HCT116 (cell line): ENCODE measurements at regions not wholly inside any gene's neighbourhood (a gene's known extent, or its start where the extent isn't known, plus 50 kb on each side); places are given as distances from the start of the nearest gene placed in this dataset.

Experiments used
- ATAC-seq: fragments of 200-7000 bp; cut with Tn5 transposase; 2 replicates; pipeline ENCODE4 v1.9.1; 2020; ENCODE audit warnings: mild to moderate bottlenecking, moderate library complexity
- BruUV-seq: library from RNA; stranded (reverse); fragments of 400-500 nt; replicated peaks from 2 replicates; lab custom pipeline; 2021; lab: Mats Ljungman, UMichigan
- CTCF ChIA-PET: fragments of 300-600 bp; sonication (Branson Sonifier 250); formaldehyde crosslinking; loops from one replicate; lab custom pipeline; 2021; ENCODE audit warnings: antibody characterized with exemption; lab: Charles Lee
- POLR2A ChIA-PET: fragments of 300-600, 350-600 bp; sonication (Branson Sonifier 250); formaldehyde crosslinking; loops from one replicate; lab custom pipeline; 2021; ENCODE audit warnings: antibody characterized with exemption; lab: Charles Lee
- RAD21 ChIA-PET, 2 experiments: fragments of 300-600 bp; sonication (Branson Sonifier 250); formaldehyde crosslinking; loops; one replicate each; lab custom pipeline; 2023; ENCODE audit warnings: low total read pairs in 2 of 2; ENCODE audit not compliant: uncharacterized antibody in 2 of 2, unreplicated experiment in 2 of 2, low non-redundant PET in 1 of 2; lab: Charles Lee
- DNase-seq: peaks from one replicate; pipeline ENCODE4 v3.0.0-alpha.2; 2010; ENCODE audit warnings: low read depth, low spot score
- H2AFZ ChIP-seq: fragments of 200-600 bp; shearing (Covaris generic), sonication (generic); 2 replicates; pipeline ENCODE4 v1.6.1; 2017; ENCODE audit warnings: low read depth, mixed run types, mixed read lengths, antibody characterized with exemption, low read length; ENCODE audit not compliant: poor library complexity, severe bottlenecking
- H3K27ac ChIP-seq: 2 replicates; pipeline ENCODE4 v1.5.1; 2012; ENCODE audit warnings: low read depth, low read length
- H3K27me3 ChIP-seq: fragments of 200-600 bp; sonication (generic); 2 replicates; pipeline ENCODE4 v1.6.1; 2016; ENCODE audit warnings: mixed run types, low read length, mixed read lengths; ENCODE audit not compliant: insufficient read depth
- H3K36me3 ChIP-seq, 2 experiments: fragments of 200-500 bp in 1 of 2; fragments of 200-600 bp in 1 of 2; sonication (Bioruptor generic) in 1 of 2; sonication (generic) in 1 of 2; 2 replicates each; pipeline versions ENCODE4 v1.5.1 to v1.6.1; 2014 to 2016; ENCODE audit warnings: low read length in 2 of 2, inconsistent platforms in 1 of 2, mixed read lengths in 1 of 2, mixed run types in 1 of 2; ENCODE audit not compliant: insufficient read depth in 2 of 2, control insufficient read depth in 1 of 2
- H3K4me1 ChIP-seq, 2 experiments: fragments of 200-600 bp in 1 of 2; sonication (generic) in 1 of 2; 2 replicates each; pipeline versions ENCODE4 v1.5.1 to v1.6.1; 2012 to 2017; ENCODE audit warnings: low read length in 2 of 2, inconsistent platforms in 1 of 2, mild to moderate bottlenecking in 1 of 2, mixed read lengths in 1 of 2, mixed run types in 1 of 2, moderate library complexity in 1 of 2; ENCODE audit not compliant: insufficient read depth in 2 of 2, control insufficient read depth in 1 of 2
- H3K4me2 ChIP-seq: fragments of 200-600 bp; sonication (generic); 2 replicates; pipeline ENCODE4 v1.6.1; 2017; ENCODE audit warnings: mixed run types, low read length, mixed read lengths
- H3K4me3 ChIP-seq, 2 experiments: fragments of 200-600 bp in 1 of 2; sonication (generic) in 1 of 2; replicated peaks in 1 of 2; 2 replicates each; pipeline ENCODE4 v1.5.1; 2011 to 2016; ENCODE audit warnings: low read length in 2 of 2, control low read depth in 1 of 2, low read depth in 1 of 2, mild to moderate bottlenecking in 1 of 2, mixed read lengths in 1 of 2, mixed run types in 1 of 2
- H3K79me2 ChIP-seq: fragments of 200-600 bp; sonication (generic); 2 replicates; pipeline ENCODE4 v1.6.1; 2017; ENCODE audit warnings: mild to moderate bottlenecking, mixed run types, low read length, moderate library complexity, mixed read lengths; ENCODE audit not compliant: insufficient read depth
- H3K9ac ChIP-seq: fragments of 200-600 bp; sonication (generic); 2 replicates; pipeline ENCODE4 v1.6.1; 2016; ENCODE audit warnings: low read length, mixed read lengths
- H3K9me2 ChIP-seq: fragments of 200-600 bp; sonication (generic), shearing (Covaris generic); 2 replicates; pipeline ENCODE4 v1.6.1; 2017; ENCODE audit warnings: mixed run types, mild to moderate bottlenecking, moderate library complexity; ENCODE audit not compliant: insufficient read depth
- H3K9me3 ChIP-seq, 2 experiments: fragments of 200-500 bp in 1 of 2; fragments of 200-600 bp in 1 of 2; sonication (Bioruptor generic) in 1 of 2; sonication (generic) in 1 of 2; 2 replicates each; pipeline ENCODE4 v1.6.1; 2014 to 2017; ENCODE audit warnings: low read length in 2 of 2, mixed read lengths in 2 of 2, inconsistent platforms in 1 of 2, low read depth in 1 of 2, mild to moderate bottlenecking in 1 of 2, mixed run types in 1 of 2, moderate library complexity in 1 of 2; ENCODE audit not compliant: control insufficient read depth in 1 of 2, insufficient read depth in 1 of 2
- H4K20me1 ChIP-seq: fragments of 200-600 bp; sonication (generic), shearing (Covaris generic); 2 replicates; pipeline ENCODE4 v1.6.1; 2017; ENCODE audit warnings: mixed run types, mild to moderate bottlenecking, moderate library complexity; ENCODE audit not compliant: insufficient read depth
- CEBPB ChIP-seq: IDR thresholded peaks from 2 replicates; pipeline ENCODE4 v1.6.1; 2012; ENCODE audit warnings: low read depth
- EGR1 ChIP-seq: IDR thresholded peaks from 2 replicates; pipeline ENCODE4 v1.6.1; 2012; ENCODE audit warnings: low read depth
- ELF1 ChIP-seq: IDR thresholded peaks from 2 replicates; pipeline ENCODE4 v1.6.1; 2012; ENCODE audit warnings: low read depth, borderline replicate concordance
- EZH2 ChIP-seq: fragments of 200-600 bp; sonication (generic); IDR thresholded peaks from 2 replicates; pipeline ENCODE4 v1.6.1; 2017; ENCODE audit warnings: antibody characterized with exemption, mixed run types
- EZH2phosphoT487 ChIP-seq: fragments of 200-600 bp; IDR thresholded peaks from 2 replicates; pipeline ENCODE4 v1.6.1; 2018; ENCODE audit warnings: antibody characterized with exemption, borderline replicate concordance
- POLR2A ChIP-seq: IDR thresholded peaks from 2 replicates; pipeline ENCODE4 v1.7.0; 2011; ENCODE audit warnings: borderline replicate concordance; ENCODE audit not compliant: insufficient read depth, insufficient read length; ENCODE audit errors: extremely low read depth
- SP1 ChIP-seq: IDR thresholded peaks from 2 replicates; pipeline ENCODE4 v1.6.1; 2012; ENCODE audit warnings: low read depth
- SRF ChIP-seq: IDR thresholded peaks from 2 replicates; pipeline ENCODE4 v1.6.1; 2012; ENCODE audit warnings: low read depth
- TCF7L2 ChIP-seq: IDR thresholded peaks from 2 replicates; pipeline ENCODE4 v1.7.0; 2011; ENCODE audit warnings: borderline replicate concordance, inconsistent platforms; ENCODE audit not compliant: insufficient read depth, insufficient read length; ENCODE audit errors: extremely low read depth
- YY1 ChIP-seq: IDR thresholded peaks from 2 replicates; pipeline ENCODE4 v1.6.1; 2011; ENCODE audit warnings: low read length, low read depth, moderate library complexity, mild to moderate bottlenecking; ENCODE audit not compliant: insufficient replicate concordance; ENCODE audit errors: extremely low read depth
- intact Hi-C: fragments of 100-400 bp; cut with micrococcal nuclease; formaldehyde crosslinking; loops from 2 replicates; pipeline ENCODE4 v1.10.0; 2022
- TF ChIP-seq, protein P1 (sequence below): IDR thresholded peaks from 2 replicates; pipeline ENCODE4 v1.6.1; 2012
- TF ChIP-seq, protein P2 (sequence below): IDR thresholded peaks from 2 replicates; pipeline ENCODE4 v1.6.1; 2012; ENCODE audit warnings: low read depth
- TF ChIP-seq, protein P3 (sequence below): IDR thresholded peaks from 2 replicates; pipeline ENCODE4 v1.6.1; 2011; ENCODE audit warnings: mild to moderate bottlenecking, low read length, moderate library complexity; ENCODE audit not compliant: insufficient replicate concordance; ENCODE audit errors: extremely low read depth
- TF ChIP-seq, protein P4 (sequence below), 3 experiments: fragments of 200-600 bp in 1 of 3; sonication (generic) in 1 of 3; IDR thresholded peaks in 2 of 3; conservative IDR thresholded peaks in 1 of 3; 2 replicates each; pipeline ENCODE4 v1.5.1; 2012 to 2017; ENCODE audit warnings: low read depth in 2 of 3, low read length in 2 of 3, antibody characterized with exemption in 1 of 3, borderline replicate concordance in 1 of 3, control low read depth in 1 of 3, mild to moderate bottlenecking in 1 of 3, mixed read lengths in 1 of 3, mixed run types in 1 of 3, moderate library complexity in 1 of 3; ENCODE audit not compliant: insufficient read depth in 1 of 3
- TF ChIP-seq, protein P5 (sequence below): IDR thresholded peaks from 2 replicates; pipeline ENCODE4 v1.6.1; 2012

DNA sequence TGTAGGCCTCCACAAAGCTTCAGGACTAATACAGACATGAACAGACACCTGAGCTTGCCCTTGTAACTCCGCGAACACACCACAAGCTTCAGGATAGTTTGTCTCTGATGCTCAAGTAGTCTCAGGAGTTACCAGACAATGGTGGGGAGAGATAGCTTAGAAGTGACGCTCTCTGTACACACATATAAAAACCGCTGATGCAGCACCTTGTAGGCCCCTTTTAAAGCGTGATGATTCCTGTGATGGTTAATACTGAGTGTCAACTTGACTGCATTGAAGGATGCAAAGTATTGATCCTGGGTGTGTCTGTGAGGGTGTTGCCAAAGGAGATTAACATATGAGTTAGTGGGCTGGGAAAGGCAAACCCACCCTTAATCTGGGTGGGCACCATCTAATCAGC, 78.7 kb downstream of the MAGED4 start:
- BruUV-seq = no TSS peak
- Histone ChIP-seq H3K27me3 (no peaks in the 10 kb centered on the region), H2AFZ (no peak overlapping the region), H3K36me3 (no peaks in the 10 kb centered on the region), H3K27ac (no peak overlapping the region), H4K20me1 (no peaks in the 10 kb centered on the region), H3K4me3 (no peak overlapping the region), H3K4me1 (peaks cover 3 to 13% of the 10 kb centered on the region in 2 experiments; a peak in 2 of 4 replicates), H3K9ac (no peak overlapping the region), H3K9me3 (no peaks in the 10 kb centered on the region), H3K9me2 (no peaks in the 10 kb centered on the region), H3K79me2 (no peaks in the 10 kb centered on the region), H3K4me2 (no peak overlapping the region)
- TF ChIP-seq EZH2 = no peak
- TF ChIP-seq EZH2phosphoT487 = no peak
- TF ChIP-seq EGR1 = no peak
- no peak for TF ChIP-seq CEBPB
- TF ChIP-seq TCF7L2 = no peak
- TF ChIP-seq, protein P1, sequence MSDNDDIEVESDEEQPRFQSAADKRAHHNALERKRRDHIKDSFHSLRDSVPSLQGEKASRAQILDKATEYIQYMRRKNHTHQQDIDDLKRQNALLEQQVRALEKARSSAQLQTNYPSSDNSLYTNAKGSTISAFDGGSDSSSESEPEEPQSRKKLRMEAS = no peak
- TF ChIP-seq, protein P2, sequence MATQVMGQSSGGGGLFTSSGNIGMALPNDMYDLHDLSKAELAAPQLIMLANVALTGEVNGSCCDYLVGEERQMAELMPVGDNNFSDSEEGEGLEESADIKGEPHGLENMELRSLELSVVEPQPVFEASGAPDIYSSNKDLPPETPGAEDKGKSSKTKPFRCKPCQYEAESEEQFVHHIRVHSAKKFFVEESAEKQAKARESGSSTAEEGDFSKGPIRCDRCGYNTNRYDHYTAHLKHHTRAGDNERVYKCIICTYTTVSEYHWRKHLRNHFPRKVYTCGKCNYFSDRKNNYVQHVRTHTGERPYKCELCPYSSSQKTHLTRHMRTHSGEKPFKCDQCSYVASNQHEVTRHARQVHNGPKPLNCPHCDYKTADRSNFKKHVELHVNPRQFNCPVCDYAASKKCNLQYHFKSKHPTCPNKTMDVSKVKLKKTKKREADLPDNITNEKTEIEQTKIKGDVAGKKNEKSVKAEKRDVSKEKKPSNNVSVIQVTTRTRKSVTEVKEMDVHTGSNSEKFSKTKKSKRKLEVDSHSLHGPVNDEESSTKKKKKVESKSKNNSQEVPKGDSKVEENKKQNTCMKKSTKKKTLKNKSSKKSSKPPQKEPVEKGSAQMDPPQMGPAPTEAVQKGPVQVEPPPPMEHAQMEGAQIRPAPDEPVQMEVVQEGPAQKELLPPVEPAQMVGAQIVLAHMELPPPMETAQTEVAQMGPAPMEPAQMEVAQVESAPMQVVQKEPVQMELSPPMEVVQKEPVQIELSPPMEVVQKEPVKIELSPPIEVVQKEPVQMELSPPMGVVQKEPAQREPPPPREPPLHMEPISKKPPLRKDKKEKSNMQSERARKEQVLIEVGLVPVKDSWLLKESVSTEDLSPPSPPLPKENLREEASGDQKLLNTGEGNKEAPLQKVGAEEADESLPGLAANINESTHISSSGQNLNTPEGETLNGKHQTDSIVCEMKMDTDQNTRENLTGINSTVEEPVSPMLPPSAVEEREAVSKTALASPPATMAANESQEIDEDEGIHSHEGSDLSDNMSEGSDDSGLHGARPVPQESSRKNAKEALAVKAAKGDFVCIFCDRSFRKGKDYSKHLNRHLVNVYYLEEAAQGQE = no peak
- no peak for TF ChIP-seq SP1
- TF ChIP-seq, protein P3, sequence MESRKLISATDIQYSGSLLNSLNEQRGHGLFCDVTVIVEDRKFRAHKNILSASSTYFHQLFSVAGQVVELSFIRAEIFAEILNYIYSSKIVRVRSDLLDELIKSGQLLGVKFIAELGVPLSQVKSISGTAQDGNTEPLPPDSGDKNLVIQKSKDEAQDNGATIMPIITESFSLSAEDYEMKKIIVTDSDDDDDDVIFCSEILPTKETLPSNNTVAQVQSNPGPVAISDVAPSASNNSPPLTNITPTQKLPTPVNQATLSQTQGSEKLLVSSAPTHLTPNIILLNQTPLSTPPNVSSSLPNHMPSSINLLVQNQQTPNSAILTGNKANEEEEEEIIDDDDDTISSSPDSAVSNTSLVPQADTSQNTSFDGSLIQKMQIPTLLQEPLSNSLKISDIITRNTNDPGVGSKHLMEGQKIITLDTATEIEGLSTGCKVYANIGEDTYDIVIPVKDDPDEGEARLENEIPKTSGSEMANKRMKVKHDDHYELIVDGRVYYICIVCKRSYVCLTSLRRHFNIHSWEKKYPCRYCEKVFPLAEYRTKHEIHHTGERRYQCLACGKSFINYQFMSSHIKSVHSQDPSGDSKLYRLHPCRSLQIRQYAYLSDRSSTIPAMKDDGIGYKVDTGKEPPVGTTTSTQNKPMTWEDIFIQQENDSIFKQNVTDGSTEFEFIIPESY = no peak
- no peak for TF ChIP-seq YY1
- TF ChIP-seq, protein P4, sequence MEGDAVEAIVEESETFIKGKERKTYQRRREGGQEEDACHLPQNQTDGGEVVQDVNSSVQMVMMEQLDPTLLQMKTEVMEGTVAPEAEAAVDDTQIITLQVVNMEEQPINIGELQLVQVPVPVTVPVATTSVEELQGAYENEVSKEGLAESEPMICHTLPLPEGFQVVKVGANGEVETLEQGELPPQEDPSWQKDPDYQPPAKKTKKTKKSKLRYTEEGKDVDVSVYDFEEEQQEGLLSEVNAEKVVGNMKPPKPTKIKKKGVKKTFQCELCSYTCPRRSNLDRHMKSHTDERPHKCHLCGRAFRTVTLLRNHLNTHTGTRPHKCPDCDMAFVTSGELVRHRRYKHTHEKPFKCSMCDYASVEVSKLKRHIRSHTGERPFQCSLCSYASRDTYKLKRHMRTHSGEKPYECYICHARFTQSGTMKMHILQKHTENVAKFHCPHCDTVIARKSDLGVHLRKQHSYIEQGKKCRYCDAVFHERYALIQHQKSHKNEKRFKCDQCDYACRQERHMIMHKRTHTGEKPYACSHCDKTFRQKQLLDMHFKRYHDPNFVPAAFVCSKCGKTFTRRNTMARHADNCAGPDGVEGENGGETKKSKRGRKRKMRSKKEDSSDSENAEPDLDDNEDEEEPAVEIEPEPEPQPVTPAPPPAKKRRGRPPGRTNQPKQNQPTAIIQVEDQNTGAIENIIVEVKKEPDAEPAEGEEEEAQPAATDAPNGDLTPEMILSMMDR (IDR thresholded peaks at IDR 0.05 in 2 of 3, conservative IDR thresholded peaks at IDR 0.05 in 1 of 3; ENCODE audit: borderline replicate concordance in 1 of 3, insufficient read depth in 1 of 3, low read depth in 2 of 3, low read length in 2 of 3) = no peak
- TF ChIP-seq, protein P5, sequence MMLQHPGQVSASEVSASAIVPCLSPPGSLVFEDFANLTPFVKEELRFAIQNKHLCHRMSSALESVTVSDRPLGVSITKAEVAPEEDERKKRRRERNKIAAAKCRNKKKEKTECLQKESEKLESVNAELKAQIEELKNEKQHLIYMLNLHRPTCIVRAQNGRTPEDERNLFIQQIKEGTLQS = no peak
- TF ChIP-seq POLR2A = no peak
- TF ChIP-seq ELF1 = no peak
- no peak for TF ChIP-seq SRF
- DNase-seq (no peak), ATAC-seq (no peak)
- CTCF ChIA-PET = no interaction called here
- POLR2A ChIA-PET = no interaction called here
- RAD21 ChIA-PET = no interaction called here
- intact Hi-C loops = no loop called here
